ENCODE measurements at regions not wholly inside any gene's neighbourhood (a gene's known extent, or its start where the extent isn't known, plus 50 kb on each side); places are given as distances from the start of the nearest gene placed in this dataset.

GRCh38 chr7:9869151-9869550 lies 1104.5 kb upstream of the PHF14 start (continued):
- no peak for TF ChIP-seq ESRRA (CRISPR knock-in tag; IDR thresholded peaks at IDR 0.05; ENCODE audit: borderline replicate concordance)
- TF ChIP-seq ZNF263 (CRISPR knock-in tag; IDR thresholded peaks at IDR 0.05; ENCODE audit: low read depth): no peak
- TF ChIP-seq CTCF (IDR thresholded peaks at IDR 0.05): no peak
- no peak for TF ChIP-seq GRHL2 (CRISPR knock-in tag; IDR thresholded peaks at IDR 0.05; ENCODE audit: insufficient replicate concordance, severe bottlenecking)
- TF ChIP-seq, protein P1, sequence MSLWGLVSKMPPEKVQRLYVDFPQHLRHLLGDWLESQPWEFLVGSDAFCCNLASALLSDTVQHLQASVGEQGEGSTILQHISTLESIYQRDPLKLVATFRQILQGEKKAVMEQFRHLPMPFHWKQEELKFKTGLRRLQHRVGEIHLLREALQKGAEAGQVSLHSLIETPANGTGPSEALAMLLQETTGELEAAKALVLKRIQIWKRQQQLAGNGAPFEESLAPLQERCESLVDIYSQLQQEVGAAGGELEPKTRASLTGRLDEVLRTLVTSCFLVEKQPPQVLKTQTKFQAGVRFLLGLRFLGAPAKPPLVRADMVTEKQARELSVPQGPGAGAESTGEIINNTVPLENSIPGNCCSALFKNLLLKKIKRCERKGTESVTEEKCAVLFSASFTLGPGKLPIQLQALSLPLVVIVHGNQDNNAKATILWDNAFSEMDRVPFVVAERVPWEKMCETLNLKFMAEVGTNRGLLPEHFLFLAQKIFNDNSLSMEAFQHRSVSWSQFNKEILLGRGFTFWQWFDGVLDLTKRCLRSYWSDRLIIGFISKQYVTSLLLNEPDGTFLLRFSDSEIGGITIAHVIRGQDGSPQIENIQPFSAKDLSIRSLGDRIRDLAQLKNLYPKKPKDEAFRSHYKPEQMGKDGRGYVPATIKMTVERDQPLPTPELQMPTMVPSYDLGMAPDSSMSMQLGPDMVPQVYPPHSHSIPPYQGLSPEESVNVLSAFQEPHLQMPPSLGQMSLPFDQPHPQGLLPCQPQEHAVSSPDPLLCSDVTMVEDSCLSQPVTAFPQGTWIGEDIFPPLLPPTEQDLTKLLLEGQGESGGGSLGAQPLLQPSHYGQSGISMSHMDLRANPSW (CRISPR knock-in tag; conservative IDR thresholded peaks at IDR 0.05; ENCODE audit: low read depth): no peak
- TF ChIP-seq, protein P2, sequence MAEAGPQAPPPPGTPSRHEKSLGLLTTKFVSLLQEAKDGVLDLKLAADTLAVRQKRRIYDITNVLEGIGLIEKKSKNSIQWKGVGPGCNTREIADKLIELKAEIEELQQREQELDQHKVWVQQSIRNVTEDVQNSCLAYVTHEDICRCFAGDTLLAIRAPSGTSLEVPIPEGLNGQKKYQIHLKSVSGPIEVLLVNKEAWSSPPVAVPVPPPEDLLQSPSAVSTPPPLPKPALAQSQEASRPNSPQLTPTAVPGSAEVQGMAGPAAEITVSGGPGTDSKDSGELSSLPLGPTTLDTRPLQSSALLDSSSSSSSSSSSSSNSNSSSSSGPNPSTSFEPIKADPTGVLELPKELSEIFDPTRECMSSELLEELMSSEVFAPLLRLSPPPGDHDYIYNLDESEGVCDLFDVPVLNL (CRISPR knock-in tag; IDR thresholded peaks at IDR 0.05; ENCODE audit: borderline replicate concordance, low read depth): no peak
- TF ChIP-seq, protein P3, sequence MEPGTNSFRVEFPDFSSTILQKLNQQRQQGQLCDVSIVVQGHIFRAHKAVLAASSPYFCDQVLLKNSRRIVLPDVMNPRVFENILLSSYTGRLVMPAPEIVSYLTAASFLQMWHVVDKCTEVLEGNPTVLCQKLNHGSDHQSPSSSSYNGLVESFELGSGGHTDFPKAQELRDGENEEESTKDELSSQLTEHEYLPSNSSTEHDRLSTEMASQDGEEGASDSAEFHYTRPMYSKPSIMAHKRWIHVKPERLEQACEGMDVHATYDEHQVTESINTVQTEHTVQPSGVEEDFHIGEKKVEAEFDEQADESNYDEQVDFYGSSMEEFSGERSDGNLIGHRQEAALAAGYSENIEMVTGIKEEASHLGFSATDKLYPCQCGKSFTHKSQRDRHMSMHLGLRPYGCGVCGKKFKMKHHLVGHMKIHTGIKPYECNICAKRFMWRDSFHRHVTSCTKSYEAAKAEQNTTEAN (CRISPR knock-in tag; IDR thresholded peaks at IDR 0.05): no peak
- TF ChIP-seq, protein P4, sequence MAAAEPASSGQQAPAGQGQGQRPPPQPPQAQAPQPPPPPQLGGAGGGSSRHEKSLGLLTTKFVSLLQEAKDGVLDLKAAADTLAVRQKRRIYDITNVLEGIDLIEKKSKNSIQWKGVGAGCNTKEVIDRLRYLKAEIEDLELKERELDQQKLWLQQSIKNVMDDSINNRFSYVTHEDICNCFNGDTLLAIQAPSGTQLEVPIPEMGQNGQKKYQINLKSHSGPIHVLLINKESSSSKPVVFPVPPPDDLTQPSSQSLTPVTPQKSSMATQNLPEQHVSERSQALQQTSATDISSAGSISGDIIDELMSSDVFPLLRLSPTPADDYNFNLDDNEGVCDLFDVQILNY (CRISPR knock-in tag; IDR thresholded peaks at IDR 0.05): no peak

GRCh38 chr7:9869566-9869965 lies 1104.1 kb upstream of the PHF14 start:
- no peak for ATAC-seq
- Mint-ChIP-seq H3K27me3 (ENCODE audit: low read depth) (no peaks in the 10 kb centered on the region; the same call in 1 of the 2 replicates), H3K27ac (no peak overlapping the region), H3K4me1 (no peaks in the 10 kb centered on the region), H3K4me3 (no peak overlapping the region), H3K36me3 (peaks cover 9% of the 10 kb centered on the region; the same call in 1 of the 2 replicates), H3K9me3 (peaks cover 22% of the 10 kb centered on the region)
- DNase-seq (ENCODE audit: low spot score): no peak
- CTCF ChIA-PET: no interaction called here
- POLR2A ChIA-PET: no interaction called here
- TF ChIP-seq EMX1 (CRISPR knock-in tag; IDR thresholded peaks at IDR 0.05): no peak
- TF ChIP-seq HMGA2 (CRISPR knock-in tag; IDR thresholded peaks at IDR 0.05): no peak
- TF ChIP-seq NFATC4 (CRISPR knock-in tag; IDR thresholded peaks at IDR 0.05): no peak
- no peak for TF ChIP-seq ZNF121 (CRISPR knock-in tag; IDR thresholded peaks at IDR 0.05)
- no peak for TF ChIP-seq ARID4B (CRISPR knock-in tag; IDR thresholded peaks at IDR 0.05; ENCODE audit: borderline replicate concordance)
- TF ChIP-seq E2F1 (CRISPR knock-in tag; IDR thresholded peaks at IDR 0.05): no peak
- TF ChIP-seq, protein P5, sequence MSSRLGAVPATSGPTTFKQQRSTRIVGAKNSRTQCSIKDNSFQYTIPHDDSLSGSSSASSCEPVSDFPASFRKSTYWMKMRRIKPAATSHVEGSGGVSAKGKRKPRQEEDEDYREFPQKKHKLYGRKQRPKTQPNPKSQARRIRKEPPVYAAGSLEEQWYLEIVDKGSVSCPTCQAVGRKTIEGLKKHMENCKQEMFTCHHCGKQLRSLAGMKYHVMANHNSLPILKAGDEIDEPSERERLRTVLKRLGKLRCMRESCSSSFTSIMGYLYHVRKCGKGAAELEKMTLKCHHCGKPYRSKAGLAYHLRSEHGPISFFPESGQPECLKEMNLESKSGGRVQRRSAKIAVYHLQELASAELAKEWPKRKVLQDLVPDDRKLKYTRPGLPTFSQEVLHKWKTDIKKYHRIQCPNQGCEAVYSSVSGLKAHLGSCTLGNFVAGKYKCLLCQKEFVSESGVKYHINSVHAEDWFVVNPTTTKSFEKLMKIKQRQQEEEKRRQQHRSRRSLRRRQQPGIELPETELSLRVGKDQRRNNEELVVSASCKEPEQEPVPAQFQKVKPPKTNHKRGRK (CRISPR knock-in tag; IDR thresholded peaks at IDR 0.05; ENCODE audit: borderline replicate concordance): no peak
- no peak for TF ChIP-seq ZNF425 (CRISPR knock-in tag; conservative IDR thresholded peaks at IDR 0.05)
- no peak for TF ChIP-seq CBFB (CRISPR knock-in tag; IDR thresholded peaks at IDR 0.05; ENCODE audit: low read depth)
- TF ChIP-seq TEAD1 (CRISPR knock-in tag; IDR thresholded peaks at IDR 0.05): no peak
- TF ChIP-seq TEAD4 (CRISPR knock-in tag; IDR thresholded peaks at IDR 0.05): no peak

Data from WTC11 (cell line).